DND-41 (cell line): ENCODE measurements at regions not wholly inside any gene's neighbourhood (a gene's known extent, or its start where the extent isn't known, plus 50 kb on each side); places are given as distances from the start of the nearest gene placed in this dataset.
"Not testable (repeated sequence)": the region's sequence is repeated elsewhere in the genome, so short reads cannot be mapped to it uniquely, and the experiment has no call there.

ENCODE experiments used
- ATAC-seq: fragments of 200-7000 bp; cut with Tn5 transposase; 3 replicates; pipeline ENCODE4 v1.9.1; 2021; ENCODE audit warnings: low read depth; ENCODE audit not compliant: insufficient read depth
- DNase-seq: peaks from one replicate; pipeline ENCODE4 v3.0.0-alpha.2; 2020
- H2AFZ ChIP-seq: 2 replicates; pipeline ENCODE4 v1.6.0; 2012; ENCODE audit warnings: low read depth, low read length
- H3K27ac ChIP-seq: 2 replicates; pipeline ENCODE4 v1.5.1; 2012; ENCODE audit warnings: low read length, inconsistent platforms
- H3K27me3 ChIP-seq: fragments of 200-600 bp; sonication (generic); 2 replicates; pipeline ENCODE4 v1.6.0; 2012; ENCODE audit warnings: low read length, mild to moderate bottlenecking, inconsistent platforms; ENCODE audit not compliant: insufficient read depth, poor library complexity
- H3K36me3 ChIP-seq: 2 replicates; pipeline ENCODE4 v1.5.1; 2012; ENCODE audit warnings: low read length, inconsistent platforms; ENCODE audit not compliant: insufficient read depth
- H3K4me1 ChIP-seq: 2 replicates; pipeline ENCODE4 v1.5.1; 2012; ENCODE audit warnings: mild to moderate bottlenecking, low read length; ENCODE audit not compliant: insufficient read depth
- H3K4me2 ChIP-seq: 2 replicates; pipeline ENCODE4 v1.6.0; 2012; ENCODE audit warnings: mild to moderate bottlenecking, moderate library complexity, low read length, inconsistent platforms; ENCODE audit not compliant: insufficient read depth
- H3K4me3 ChIP-seq, 2 experiments: fragments of 200-600 bp in 1 of 2; shearing (Covaris generic) in 1 of 2; 2 replicates each; pipeline ENCODE4 v1.5.1; 2012 to 2016; ENCODE audit warnings: inconsistent platforms in 2 of 2, low read length in 2 of 2, mild to moderate bottlenecking in 2 of 2, low read depth in 1 of 2, moderate library complexity in 1 of 2
- H3K79me2 ChIP-seq: 2 replicates; pipeline ENCODE4 v1.6.0; 2012; ENCODE audit warnings: low read length, inconsistent platforms; ENCODE audit not compliant: insufficient read depth
- H3K9ac ChIP-seq: 2 replicates; pipeline ENCODE4 v1.6.0; 2012; ENCODE audit warnings: low read depth, mild to moderate bottlenecking, inconsistent platforms, low read length, moderate library complexity
- H3K9me3 ChIP-seq: 2 replicates; pipeline ENCODE4 v1.5.1; 2012; ENCODE audit warnings: low read length, moderate library complexity, mild to moderate bottlenecking, inconsistent platforms; ENCODE audit not compliant: insufficient read depth, severe bottlenecking
- H4K20me1 ChIP-seq: 2 replicates; pipeline ENCODE4 v1.6.0; 2012; ENCODE audit warnings: low read length; ENCODE audit not compliant: insufficient read depth
- CTCF ChIP-seq: IDR thresholded peaks from 2 replicates; pipeline ENCODE4 v1.5.1; 2012; ENCODE audit warnings: borderline replicate concordance, low read length, moderate library complexity, mild to moderate bottlenecking; ENCODE audit not compliant: poor library complexity, severe bottlenecking; ENCODE audit errors: extremely low read depth
- EZH2 ChIP-seq: IDR thresholded peaks from 3 replicates; pipeline ENCODE4 v1.6.1; 2012; ENCODE audit warnings: borderline replicate concordance, low read depth, mild to moderate bottlenecking, moderate library complexity, low read length, inconsistent platforms; ENCODE audit not compliant: severe bottlenecking

- H3K9ac ChIP-seq = no peak overlapping the region
- no peak overlapping the region for H3K27ac ChIP-seq
- no peaks in the 10 kb centered on the region for H3K4me1 ChIP-seq
- TF ChIP-seq CTCF = no peak
- no peak for TF ChIP-seq EZH2
- no peak overlapping the region for H3K4me2 ChIP-seq
- DNase-seq (no peak), ATAC-seq (no peak)
- no peak overlapping the region for H3K4me3 ChIP-seq
- H3K79me2 ChIP-seq = no peaks in the 10 kb centered on the region
- no peaks in the 10 kb centered on the region for H3K27me3 ChIP-seq
- no peaks in the 10 kb centered on the region for H3K9me3 ChIP-seq
- H4K20me1 ChIP-seq = no peaks in the 10 kb centered on the region
- no peaks in the 10 kb centered on the region for H3K36me3 ChIP-seq
- H2AFZ ChIP-seq = no peak overlapping the region
Observed at GRCh38 chr15:47039225-47039624, 678.1 kb upstream of the SEMA6D start.

- H3K79me2 ChIP-seq = no peaks in the 10 kb centered on the region
- H3K27me3 ChIP-seq = no peaks in the 10 kb centered on the region
- no peak overlapping the region for H2AFZ ChIP-seq
- H4K20me1 ChIP-seq = no peaks in the 10 kb centered on the region
- no peak overlapping the region for H3K4me3 ChIP-seq
- ATAC-seq (no peak), DNase-seq (no peak)
- H3K36me3 ChIP-seq = no peaks in the 10 kb centered on the region
- no peak overlapping the region for H3K27ac ChIP-seq
- H3K9me3 ChIP-seq = no peaks in the 10 kb centered on the region
- H3K4me2 ChIP-seq = no peak overlapping the region
- no peak for TF ChIP-seq EZH2
- TF ChIP-seq CTCF = no peak
- no peak overlapping the region for H3K9ac ChIP-seq
- no peaks in the 10 kb centered on the region for H3K4me1 ChIP-seq
Observed at GRCh38 chr15:47041301-47041700, 676.0 kb upstream of the SEMA6D start.

GRCh38 chr15:47047981-47048380, 669.3 kb upstream of the SEMA6D start:
- H4K20me1 ChIP-seq, DNase-seq, H3K4me1 ChIP-seq, ATAC-seq, H3K27me3 ChIP-seq, H3K36me3 ChIP-seq, H3K9ac ChIP-seq, H3K4me2 ChIP-seq, H3K9me3 ChIP-seq, H3K79me2 ChIP-seq, H3K4me3 ChIP-seq, H2AFZ ChIP-seq, H3K27ac ChIP-seq: not testable (repeated sequence)

- H4K20me1 ChIP-seq = no peaks in the 10 kb centered on the region
- DNase-seq = no peak
- no peak overlapping the region for H3K27ac ChIP-seq
Observed at GRCh38 chr15:47066392-47066791, 650.9 kb upstream of the SEMA6D start.

GRCh38 chr15:47077846-47078245, 639.5 kb upstream of the SEMA6D start:
- not testable (repeated sequence) for H4K20me1 ChIP-seq, H3K79me2 ChIP-seq, H3K4me3 ChIP-seq, H2AFZ ChIP-seq, H3K36me3 ChIP-seq, H3K27ac ChIP-seq, H3K9ac ChIP-seq, H3K4me2 ChIP-seq, H3K4me1 ChIP-seq, DNase-seq, H3K27me3 ChIP-seq, H3K9me3 ChIP-seq, ATAC-seq

More at GRCh38 chr15:47066392-47066791, 650.9 kb upstream of the SEMA6D start:
- Histone ChIP-seq H3K36me3 (no peaks in the 10 kb centered on the region), H3K79me2 (no peaks in the 10 kb centered on the region), H2AFZ (no peak overlapping the region), H3K4me3 (no peak overlapping the region), H3K4me2 (no peak overlapping the region), H3K27me3 (no peaks in the 10 kb centered on the region), H3K4me1 (no peaks in the 10 kb centered on the region), H3K9me3 (no peaks in the 10 kb centered on the region), H3K9ac (no peak overlapping the region)
- no peak for ATAC-seq
- TF ChIP-seq CTCF (no peak), EZH2 (no peak)
